ENCODE measurements at regions not wholly inside any gene's neighbourhood (a gene's known extent, or its start where the extent isn't known, plus 50 kb on each side); places are given as distances from the start of the nearest gene placed in this dataset.

DNA sequence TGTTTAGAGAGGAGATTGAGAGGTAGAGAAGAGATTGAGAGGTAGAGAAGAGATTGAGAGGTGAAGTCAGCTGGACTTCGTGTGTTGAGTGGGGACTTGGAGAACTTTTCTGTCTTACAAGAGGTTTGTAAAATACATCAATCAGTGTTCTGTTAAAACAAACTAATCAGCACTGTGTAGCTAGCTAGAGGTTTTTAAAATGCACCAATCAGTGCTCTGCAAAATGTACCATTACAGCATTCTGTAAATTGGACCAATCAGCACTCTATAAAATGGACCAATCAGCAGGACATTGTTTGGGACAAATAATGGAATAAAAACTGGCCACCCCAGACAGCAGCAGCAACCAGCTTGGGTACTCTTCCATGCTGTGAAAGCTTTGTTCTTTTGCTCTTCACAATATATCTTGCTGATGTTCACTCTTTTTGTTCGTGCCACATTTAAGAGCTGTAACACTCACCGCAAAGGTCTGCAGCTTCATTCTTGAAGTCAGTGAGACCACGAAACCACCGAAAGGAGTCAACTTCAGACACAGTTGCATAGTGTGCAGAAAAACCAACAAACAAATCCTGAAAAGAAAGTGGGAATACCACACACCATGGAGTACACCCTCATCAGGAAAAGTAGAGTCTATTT lies 366.9 kb upstream of the HSFY2 start:
- no peak for ATAC-seq

DNA sequence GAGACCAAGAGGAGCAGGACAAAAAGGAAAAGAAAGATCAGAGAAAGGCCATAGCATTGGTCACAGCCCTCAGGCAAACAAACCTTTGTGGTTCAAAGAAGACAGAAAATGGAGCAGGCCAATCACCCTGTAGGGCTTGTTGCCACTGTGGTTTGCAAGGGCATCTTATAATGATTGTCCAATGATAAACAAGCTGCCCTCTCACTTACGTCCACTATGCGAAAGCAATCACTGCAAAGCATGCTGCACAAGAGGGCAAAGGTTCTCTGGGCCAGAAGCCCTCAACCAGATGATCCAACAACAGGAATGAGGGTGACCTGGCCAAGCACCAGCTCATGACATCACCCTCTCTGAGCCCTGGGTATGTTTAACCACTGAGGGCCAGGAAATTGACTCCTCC lies 360.9 kb upstream of the HSFY2 start:
- no peak for ATAC-seq

DNA sequence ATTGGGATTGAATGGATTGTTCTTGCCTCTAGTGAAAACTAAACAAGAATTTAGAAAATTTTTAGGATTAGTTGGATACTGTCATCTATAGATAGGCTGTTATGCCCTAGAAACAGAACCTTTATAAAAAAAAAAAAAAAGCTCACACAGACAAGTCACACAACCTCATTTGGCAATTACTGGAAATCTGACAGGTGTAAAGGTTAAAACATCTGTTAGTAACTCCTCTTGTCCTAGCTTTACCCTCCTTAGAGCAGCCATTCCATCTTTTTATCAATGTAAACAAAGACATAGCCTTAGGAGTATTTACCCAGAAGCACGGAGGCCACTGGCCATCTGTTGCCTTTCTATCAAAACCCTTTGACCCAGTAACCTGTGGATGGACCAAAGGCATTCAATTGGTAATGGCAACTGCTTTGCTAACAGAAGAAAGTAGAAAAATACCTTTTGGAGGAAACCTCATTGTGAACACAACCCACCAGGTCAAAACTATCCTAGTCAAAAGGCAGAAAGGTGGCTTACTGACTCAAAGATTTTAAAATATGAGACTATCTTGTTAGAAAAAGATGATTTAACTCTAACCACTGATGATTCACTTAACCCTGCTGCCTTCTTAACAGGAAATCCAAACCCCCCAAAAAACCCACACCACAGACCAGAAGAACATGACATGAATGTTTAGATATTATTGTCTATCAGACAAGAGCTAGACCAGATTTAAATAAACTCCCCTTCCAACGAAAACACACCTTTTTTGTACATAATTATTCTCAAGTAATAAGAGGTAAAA lies 357.2 kb upstream of the HSFY2 start:
- no peak for ATAC-seq

DNA sequence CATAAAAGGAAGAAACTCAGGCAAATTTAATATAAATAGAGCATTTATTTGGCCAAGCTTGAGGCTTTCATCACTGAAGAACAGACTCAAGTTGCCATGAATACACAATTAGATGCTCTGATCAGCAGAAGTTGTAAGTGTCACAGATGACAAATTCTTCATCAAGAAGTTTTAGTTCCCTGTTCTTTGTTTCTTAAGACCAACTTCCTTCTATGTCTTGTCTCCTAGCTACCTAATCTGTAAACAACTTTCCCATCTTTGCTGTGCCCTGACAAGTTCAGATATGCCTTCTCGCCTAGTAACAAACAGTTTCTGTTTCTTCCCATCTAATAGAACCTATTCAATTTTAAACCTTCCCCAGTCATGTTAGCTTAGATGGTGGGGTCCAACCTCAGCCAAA lies 353.4 kb upstream of the HSFY2 start:
- no peak for ATAC-seq

DNA sequence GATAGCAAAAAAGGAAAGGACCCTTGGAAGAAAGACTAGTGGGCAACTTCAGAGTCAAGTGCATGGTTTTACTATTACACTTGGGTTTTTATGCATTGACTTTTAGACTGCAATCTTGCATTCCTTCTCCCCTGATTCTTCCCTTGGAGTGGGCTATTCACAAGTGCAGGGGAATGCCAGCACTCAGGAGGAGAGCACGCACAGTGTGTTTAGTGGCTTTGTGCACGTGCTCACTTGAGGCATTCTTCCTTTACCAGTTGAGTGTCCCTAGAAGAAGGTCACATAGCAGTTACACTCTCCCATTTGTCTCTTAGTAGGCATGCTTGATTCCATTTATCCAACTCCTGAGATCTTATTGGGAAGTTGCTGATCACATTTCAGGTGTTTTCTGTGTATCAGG lies 351.1 kb upstream of the HSFY2 start:
- no peak for ATAC-seq

DNA sequence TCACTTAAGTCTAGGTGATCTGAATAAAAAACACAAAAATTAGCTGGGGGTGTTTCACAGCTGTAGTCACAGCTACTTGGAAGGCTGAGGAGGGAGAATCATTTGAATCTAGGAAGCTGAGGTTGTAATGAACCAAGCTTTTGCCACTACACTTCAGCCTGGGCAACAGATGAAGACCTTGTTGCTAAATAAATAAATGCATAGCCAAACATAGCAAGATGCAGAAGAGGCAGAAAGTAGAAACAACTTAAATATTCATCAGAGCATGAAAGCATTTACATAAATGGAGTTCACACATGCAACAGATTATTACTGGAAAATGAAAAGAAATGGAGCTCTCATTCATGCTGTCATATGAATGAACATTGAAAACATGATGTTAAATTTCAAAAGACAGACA lies 348.9 kb upstream of the HSFY2 start:
- ATAC-seq = no peak

DNA sequence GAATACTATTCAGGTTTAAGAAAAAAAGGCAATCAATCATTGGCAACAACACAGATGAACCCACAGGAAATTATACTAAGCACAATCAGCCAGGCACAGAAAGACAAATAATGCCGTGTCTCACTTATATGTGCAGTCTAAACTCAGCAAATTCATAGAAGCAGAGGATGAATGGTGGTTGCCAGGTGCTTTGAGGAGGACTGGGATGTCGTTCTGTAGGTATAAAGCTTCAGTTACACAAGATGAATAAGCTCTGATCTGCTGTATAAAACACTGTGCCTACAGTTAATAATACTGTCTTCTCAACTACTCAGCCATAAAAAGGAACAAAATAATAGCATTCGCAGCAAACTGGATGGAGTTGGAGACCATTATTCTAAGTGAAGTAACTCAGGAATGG lies 324.8 kb upstream of the HSFY2 start:
- ATAC-seq = no peak

DNA sequence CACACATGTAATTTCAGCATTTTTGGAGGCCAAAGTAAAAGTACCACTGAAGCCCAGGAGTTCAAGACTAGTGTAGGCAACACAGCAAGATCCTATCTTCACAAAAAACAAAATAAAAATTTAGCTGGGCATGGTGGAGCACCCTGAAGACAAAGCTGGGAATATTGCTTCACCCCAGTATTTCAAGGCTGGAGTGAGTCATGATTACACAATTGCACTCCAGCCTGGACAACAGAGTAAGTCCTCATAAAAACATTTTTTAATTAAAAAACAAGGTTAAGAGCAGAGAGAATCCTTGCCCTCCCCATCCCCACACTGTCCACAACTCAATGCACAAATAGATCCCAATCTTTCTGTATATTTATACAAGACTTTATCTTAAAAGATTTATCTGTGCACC lies 321.9 kb upstream of the HSFY2 start:
- ATAC-seq = no peak

DNA sequence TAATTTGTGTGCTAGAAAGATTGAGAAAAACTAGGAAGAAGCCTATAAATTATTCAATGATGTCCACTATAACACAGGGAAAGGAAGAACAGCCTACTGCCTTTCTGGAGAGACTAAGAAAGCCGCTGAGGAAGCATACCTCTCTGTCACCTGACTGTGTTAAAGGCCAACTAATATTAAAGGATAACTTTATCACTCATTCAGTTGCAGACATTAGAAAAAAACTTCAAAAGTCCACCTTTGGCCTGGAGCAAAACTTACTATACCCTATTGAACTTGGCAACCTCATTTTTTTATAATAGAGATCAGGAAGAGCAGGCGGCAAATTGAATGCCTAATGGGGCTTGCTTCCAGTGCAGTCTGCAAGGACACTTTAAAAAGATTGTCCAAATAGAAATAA lies 309.5 kb upstream of the HSFY2 start:
- ATAC-seq = no peak

DNA sequence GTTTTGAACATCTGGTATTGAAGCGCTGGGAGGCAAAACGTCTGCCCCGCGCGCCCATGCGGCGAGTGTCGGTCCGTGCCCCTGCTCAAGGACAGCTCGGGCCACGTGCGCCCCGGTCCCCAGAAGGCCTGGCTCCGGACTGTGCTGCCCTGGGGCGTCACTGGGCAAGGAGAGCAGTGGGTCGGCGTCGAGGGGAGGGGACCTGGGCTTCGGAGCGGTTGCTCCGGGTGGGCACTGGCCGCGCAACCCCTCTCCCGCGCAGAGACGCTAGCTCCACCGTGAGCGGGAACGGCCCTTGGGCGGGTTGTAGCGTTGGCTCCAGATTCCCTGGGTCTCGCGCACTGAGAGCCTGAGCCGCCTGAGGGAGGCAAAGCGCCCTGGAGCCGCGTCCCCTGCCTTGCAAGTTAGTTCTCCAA lies 304.2 kb upstream of the HSFY2 start:
- ATAC-seq = no peak

DNA sequence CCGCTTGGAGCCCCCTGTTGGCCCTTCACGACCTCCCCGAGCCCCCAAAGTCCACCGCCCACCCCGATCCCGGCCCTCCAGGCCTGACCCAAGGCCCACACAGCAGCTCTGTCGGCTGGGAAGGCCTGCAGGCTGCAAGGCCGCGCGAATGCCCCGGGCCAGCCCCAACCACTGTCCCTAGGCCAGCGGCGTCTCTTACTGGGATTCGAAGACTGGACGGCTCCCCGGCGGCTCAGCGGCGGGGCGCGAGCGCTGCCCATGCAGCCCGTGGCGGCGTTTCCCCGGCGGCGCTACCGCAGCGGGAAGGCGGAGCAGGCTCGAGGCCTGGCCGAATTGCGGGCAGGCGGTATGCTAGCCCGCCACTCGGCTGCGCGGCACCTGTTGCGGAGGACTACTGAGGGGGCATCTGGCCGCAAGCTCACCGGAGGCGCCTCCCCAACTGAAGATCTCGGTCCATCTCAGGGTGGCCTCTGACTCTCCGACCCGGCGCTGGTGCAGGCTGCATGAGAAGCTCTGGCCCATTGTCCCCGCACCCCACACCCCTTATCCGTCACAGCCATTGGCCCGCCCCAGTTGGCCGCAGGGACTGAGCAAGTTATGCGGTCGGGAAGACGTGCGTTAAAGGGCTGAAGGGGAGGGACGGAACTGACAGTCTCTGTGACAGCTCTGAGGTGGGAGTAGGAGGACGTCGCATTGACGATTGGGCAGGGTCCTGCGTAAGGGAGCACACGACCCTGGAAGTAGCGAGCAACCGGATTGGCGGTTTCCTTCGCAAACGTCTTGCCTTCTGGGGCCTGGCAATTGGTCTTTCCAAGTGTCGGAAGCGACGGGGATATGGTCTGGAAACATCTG lies 303.5 kb upstream of the HSFY2 start:
- no peak for ATAC-seq

DNA sequence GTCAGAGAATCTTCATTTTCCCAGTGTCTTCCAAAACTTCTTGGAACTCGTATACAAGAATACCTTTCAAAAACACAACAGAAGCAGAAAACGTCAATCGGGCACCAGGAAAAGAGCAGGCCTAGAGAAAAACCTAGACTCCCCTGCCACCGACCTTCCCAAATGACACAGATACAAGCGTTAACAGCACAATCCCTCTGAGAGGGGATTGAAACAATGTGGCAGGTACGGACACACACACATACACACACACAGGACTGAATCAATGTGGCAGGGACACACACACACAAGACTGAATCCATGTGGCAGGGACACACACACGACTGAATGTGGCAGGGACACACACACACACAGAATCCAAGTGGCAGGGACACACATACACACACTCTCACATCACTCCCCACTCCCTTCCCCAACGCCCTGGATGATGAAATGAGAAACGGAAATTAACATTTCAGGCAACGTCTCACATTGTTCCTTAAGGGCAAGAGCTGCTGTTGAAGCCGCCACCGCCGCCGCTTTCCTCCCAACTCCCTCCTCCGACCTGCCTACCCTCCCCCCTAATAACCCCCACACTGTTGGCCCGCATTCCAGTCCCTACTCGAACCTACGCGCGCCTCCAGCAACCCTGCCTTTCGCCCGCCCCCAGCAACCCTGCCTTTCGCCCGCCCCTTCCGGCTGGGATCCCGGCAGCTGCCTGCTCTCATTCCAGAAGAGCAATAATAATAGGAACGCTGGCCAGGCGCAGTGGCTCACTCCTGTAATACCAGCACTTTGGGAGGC lies 302.1 kb upstream of the HSFY2 start:
- ATAC-seq = no peak

DNA sequence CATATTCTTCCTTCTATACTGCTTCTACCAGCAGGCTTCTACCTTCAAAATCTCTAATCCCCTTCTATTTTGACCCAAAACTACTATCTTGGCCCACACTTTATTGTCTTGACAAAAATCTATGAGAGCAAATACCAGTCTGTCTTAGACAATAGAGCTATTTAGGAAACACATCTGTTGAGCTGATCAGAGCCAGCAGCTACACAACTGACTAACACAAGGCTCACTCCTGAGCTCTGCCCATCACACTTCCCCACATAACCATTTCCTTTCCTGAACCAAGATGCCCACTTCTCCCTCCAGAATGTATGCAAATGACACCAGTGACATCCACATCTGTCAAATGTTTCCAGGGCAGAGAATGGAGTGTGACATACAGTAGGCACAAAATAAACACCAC lies 293.9 kb upstream of the HSFY2 start:
- no peak for ATAC-seq

DNA sequence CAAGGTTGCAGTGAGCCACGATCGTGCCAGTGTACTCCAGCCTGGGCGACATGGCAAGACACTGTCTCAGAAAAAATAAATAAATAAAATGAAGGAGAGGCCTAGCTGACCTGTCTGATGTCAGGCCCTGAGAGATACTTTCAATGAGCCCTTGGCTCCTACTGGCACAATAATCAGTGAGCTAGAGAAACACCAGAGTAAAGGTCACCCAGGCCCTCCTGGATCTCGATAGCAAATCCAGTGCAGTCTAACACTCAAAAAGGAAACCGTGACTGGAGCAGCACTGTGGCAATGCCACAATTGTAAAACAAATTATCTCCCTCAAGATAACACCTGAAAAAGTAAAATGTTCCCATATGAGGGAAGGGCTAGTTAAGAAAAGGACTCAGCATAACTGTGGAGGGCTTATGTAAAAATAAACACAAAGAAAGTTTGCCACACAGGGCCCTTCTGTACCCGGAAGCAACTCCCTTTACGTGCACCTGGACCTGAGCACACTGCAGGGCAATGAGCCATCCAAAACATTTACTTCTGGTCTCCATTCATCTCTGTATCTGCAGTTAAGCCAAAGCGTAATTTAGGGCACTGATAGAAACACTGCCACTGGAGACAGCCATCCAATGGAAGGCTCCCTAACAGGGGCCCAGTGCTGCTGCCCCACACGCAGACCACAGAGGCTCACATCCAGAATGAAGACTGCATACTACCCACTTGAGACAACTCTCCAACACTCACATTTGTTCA lies 293.1 kb upstream of the HSFY2 start:
- no peak for ATAC-seq

DNA sequence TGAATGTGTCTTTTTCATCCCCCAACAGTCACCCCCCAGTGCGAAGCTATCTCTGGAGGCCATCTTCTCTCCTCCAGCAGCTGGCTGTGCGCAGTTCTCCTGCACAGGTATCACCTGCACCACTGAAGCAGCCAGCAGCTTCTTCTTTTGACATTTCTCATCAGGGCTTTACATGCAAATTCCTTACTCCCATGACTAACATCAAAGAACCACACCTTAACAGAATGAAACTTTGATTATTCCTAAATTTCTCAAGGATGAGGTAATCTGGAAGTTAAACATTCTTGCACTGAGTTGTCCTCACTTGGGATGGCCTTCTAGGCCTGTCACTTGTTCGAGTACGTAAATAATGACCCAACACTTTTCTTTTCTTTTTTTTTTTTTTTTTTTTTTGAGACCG lies 291.6 kb upstream of the HSFY2 start:
- no peak for ATAC-seq

DNA sequence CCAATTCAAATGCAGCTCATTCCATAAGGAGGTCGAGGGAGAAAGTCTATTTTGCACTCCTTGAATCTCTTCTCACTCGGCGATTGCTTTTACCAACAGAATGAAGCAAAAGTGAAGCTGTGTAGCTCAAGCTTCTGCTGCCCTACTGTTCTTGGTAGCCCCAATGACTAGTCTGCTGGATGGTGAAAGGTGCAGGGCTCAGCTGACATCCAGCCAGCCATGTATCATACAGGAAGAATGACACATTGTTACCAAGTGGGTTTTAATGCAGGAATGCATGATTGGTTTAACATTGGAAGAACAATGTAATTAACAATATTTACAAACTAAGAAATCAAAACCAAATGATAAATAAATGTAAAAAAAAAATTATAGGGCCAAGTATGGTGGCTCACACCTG lies 286.2 kb upstream of the HSFY2 start:
- no peak for ATAC-seq

DNA sequence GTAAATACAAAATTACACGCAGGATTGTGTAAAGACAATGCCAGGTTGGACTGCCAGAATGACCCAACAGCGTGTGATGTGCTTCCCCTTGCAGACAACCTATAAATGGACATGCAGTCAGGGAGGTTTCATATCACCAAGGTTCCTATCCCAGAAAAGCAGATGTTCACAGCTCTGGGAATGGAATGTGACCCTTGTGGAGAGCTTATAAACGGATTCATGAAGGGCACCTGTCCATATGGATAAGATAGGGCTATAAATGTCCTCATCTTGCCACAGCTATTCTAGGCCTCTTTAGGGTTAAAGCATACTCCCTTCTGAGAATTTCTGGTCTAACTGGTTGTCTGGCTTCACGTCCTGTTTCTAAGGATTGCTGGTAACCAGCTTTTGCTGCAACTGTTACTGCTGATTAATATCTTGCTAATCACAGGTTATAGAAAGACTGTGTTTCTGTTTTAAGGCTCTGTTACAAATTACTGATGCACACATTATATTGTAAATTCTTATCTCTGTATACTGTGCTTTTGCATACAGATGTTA lies 285.4 kb upstream of the HSFY2 start:
- no peak for ATAC-seq

DNA sequence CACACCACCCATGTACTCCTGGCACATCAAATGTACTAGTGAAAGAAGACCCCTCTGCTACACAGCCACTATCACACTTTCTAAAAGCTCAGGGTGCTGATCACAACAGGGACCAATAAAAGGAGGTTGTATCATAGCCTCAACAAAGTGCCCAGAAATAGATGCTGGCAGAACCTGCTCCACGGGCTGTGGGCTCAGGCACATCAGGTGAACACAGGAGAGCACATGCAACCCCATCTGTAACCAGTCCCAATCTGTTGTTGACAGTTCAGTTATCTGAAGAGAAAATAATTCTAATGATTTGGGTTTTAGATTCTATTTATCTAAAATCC lies 282.6 kb upstream of the HSFY2 start:
- no peak for ATAC-seq

DNA sequence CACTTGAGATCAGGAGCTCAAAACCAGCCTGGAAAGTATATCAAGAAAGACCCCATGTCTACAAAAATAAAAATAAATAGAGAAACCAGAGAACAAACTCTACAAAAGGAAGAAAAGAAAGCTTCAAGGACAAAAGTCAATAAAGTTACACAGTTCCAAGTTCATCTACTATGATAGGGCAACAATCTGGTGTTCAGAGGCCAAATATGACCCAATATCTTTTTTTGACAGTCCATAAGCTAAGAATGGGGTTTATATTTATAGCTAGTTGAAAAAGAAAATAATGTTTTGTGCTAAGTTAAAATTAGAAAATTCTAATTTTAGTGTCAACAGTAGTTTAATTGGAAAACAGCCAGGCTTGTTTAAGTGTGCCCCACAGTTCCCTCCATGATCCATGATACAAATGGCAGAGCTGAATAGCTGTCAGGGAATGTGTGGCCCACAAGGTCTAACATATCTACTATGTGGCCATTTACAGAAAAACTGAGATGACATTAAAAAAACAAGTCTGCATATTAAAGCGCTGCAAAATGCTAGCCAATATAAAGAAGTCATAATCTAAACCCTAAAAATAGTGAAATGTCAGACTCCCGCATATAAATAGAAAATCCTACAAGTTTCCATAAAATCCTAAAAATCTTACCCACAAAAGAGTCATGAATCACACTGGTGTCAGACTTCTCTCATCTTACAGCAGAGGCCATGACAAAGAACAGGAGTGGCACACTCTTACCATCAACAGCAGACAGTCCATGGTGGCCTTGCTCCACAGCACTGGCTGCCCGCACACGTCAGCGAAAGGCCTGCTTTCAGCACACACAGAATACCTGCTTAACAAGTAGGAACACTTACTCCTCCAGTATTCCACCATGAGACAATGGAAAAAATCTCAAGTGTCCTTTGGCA lies 281.9 kb upstream of the HSFY2 start:
- ATAC-seq = no peak

DNA sequence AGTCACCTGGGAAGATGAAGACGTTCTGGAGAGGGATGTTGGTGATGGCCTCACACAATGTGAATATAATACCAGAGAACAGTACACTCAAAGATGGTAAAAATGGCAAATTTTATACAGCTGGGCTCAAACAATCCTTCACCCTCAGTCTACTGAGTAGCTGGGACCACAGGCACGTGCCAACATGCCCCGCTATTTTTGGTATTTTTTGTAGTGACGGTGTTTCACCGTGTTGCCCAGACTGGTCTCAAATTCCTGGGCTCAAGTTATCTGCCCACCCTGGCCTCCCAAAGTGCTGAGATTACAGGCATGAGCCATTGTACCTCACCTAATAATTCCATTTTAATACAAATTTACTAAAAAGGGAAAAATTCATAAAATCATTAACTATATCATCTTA lies 280.3 kb upstream of the HSFY2 start:
- no peak for ATAC-seq

DNA sequence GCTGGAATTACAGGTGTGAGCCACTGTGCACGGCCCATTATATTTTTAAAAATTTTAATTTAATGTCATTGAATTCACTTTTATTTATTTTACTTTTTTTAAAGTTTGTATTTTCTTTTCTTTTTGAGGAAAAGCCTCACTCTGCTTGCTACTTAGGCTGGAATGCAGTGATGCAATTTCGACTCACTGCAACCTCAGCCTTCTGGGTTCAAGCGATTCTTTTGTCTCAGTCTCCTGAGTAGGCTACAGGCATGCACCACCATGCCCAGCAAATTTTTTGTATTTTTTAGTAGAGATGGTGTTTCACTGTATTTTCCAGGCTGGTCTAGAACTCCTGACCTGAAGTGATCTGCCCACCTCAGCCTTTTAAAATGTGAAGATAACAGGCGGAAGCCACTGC lies 277.5 kb upstream of the HSFY2 start:
- ATAC-seq = no peak
